ENCODE measurements at regions not wholly inside any gene's neighbourhood (a gene's known extent, or its start where the extent isn't known, plus 50 kb on each side); places are given as distances from the start of the nearest gene placed in this dataset.

GRCh38 chr1:229943148-229943714 is 123.8 kb upstream of the GALNT2 start:
- in situ Hi-C loops (cut with HindIII; ENCODE audit: low pct_unique_long_range_greater_than_20kb, low sequenced_read_pairs): no loop called here
- no peak for TF ChIP-seq JUND (IDR thresholded peaks at IDR 0.05; ENCODE audit: low read depth)

GRCh38 chr1:229943988-229944743 is 122.9 kb upstream of the GALNT2 start:
- DNase-seq (ENCODE audit: low read depth in 1 of 2, low spot score in 1 of 2): no peak
- TF ChIP-seq JUND (IDR thresholded peaks at IDR 0.05; ENCODE audit: low read depth): no peak
- in situ Hi-C loops (cut with HindIII; ENCODE audit: low pct_unique_long_range_greater_than_20kb, low sequenced_read_pairs): no loop called here

More at GRCh38 chr1:229943148-229943714, 123.8 kb upstream of the GALNT2 start:
- no peak for DNase-seq (ENCODE audit: low read depth in 1 of 2, low spot score in 1 of 2)

- no peak for TF ChIP-seq JUND (IDR thresholded peaks at IDR 0.05; ENCODE audit: low read depth)
- in situ Hi-C loops (cut with HindIII; ENCODE audit: low pct_unique_long_range_greater_than_20kb, low sequenced_read_pairs): no loop called here
- no peak for DNase-seq (ENCODE audit: low read depth in 1 of 2, low spot score in 1 of 2)
These were observed 121.2 kb upstream of the GALNT2 start for GRCh38 chr1:229945795-229946194.

GRCh38 chr1:229947968-229948367 is 119.1 kb upstream of the GALNT2 start:
- DNase-seq (ENCODE audit: low read depth in 1 of 2, low spot score in 1 of 2): peak in 1 of 2 experiments; percentile 12
- no peak for TF ChIP-seq JUND (IDR thresholded peaks at IDR 0.05; ENCODE audit: low read depth)
- in situ Hi-C loops (cut with HindIII; ENCODE audit: low pct_unique_long_range_greater_than_20kb, low sequenced_read_pairs): no loop called here

GRCh38 chr1:229948438-229948837 is 118.6 kb upstream of the GALNT2 start:
- DNase-seq (ENCODE audit: low read depth in 1 of 2, low spot score in 1 of 2): no peak
- in situ Hi-C loops (cut with HindIII; ENCODE audit: low pct_unique_long_range_greater_than_20kb, low sequenced_read_pairs): no loop called here
- TF ChIP-seq JUND (IDR thresholded peaks at IDR 0.05; ENCODE audit: low read depth): no peak

- in situ Hi-C loops (cut with HindIII; ENCODE audit: low pct_unique_long_range_greater_than_20kb, low sequenced_read_pairs): no loop called here
- no peak for TF ChIP-seq JUND (IDR thresholded peaks at IDR 0.05; ENCODE audit: low read depth)
- DNase-seq (ENCODE audit: low read depth in 1 of 2, low spot score in 1 of 2): no peak
These were observed 117.5 kb upstream of the GALNT2 start for GRCh38 chr1:229949500-229949899.

GRCh38 chr1:229950020-229950419 is 117.0 kb upstream of the GALNT2 start:
- DNase-seq (ENCODE audit: low read depth in 1 of 2, low spot score in 1 of 2): no peak
- in situ Hi-C loops (cut with HindIII; ENCODE audit: low pct_unique_long_range_greater_than_20kb, low sequenced_read_pairs): no loop called here
- no peak for TF ChIP-seq JUND (IDR thresholded peaks at IDR 0.05; ENCODE audit: low read depth)

GRCh38 chr1:229950908-229951307 is 116.1 kb upstream of the GALNT2 start:
- in situ Hi-C loops (cut with HindIII; ENCODE audit: low pct_unique_long_range_greater_than_20kb, low sequenced_read_pairs): no loop called here
- no peak for TF ChIP-seq JUND (IDR thresholded peaks at IDR 0.05; ENCODE audit: low read depth)
- no peak for DNase-seq (ENCODE audit: low read depth in 1 of 2, low spot score in 1 of 2)

GRCh38 chr1:229951856-229952534 is 115.0 kb upstream of the GALNT2 start:
- in situ Hi-C loops (cut with HindIII; ENCODE audit: low pct_unique_long_range_greater_than_20kb, low sequenced_read_pairs): no loop called here
- no peak for TF ChIP-seq JUND (IDR thresholded peaks at IDR 0.05; ENCODE audit: low read depth)
- DNase-seq (ENCODE audit: low read depth in 1 of 2, low spot score in 1 of 2): no peak

- TF ChIP-seq JUND (IDR thresholded peaks at IDR 0.05; ENCODE audit: low read depth): no peak
- in situ Hi-C loops (cut with HindIII; ENCODE audit: low pct_unique_long_range_greater_than_20kb, low sequenced_read_pairs): no loop called here
- no peak for DNase-seq (ENCODE audit: low read depth in 1 of 2, low spot score in 1 of 2)
These were observed 114.1 kb upstream of the GALNT2 start for GRCh38 chr1:229952670-229953520.

- no peak for TF ChIP-seq JUND (IDR thresholded peaks at IDR 0.05; ENCODE audit: low read depth)
- no peak for DNase-seq (ENCODE audit: low read depth in 1 of 2, low spot score in 1 of 2)
- in situ Hi-C loops (cut with HindIII; ENCODE audit: low pct_unique_long_range_greater_than_20kb, low sequenced_read_pairs): no loop called here
These were observed 113.2 kb upstream of the GALNT2 start for GRCh38 chr1:229953736-229954326.

GRCh38 chr1:229964281-229964680 is 102.8 kb upstream of the GALNT2 start:
- TF ChIP-seq JUND (IDR thresholded peaks at IDR 0.05; ENCODE audit: low read depth): no peak
- in situ Hi-C loops (cut with HindIII; ENCODE audit: low pct_unique_long_range_greater_than_20kb, low sequenced_read_pairs): no loop called here
- DNase-seq (ENCODE audit: low read depth in 1 of 2, low spot score in 1 of 2): no peak
